HepG2 (cell line): ENCODE measurements at regions not wholly inside any gene's neighbourhood (a gene's known extent, or its start where the extent isn't known, plus 50 kb on each side); places are given as distances from the start of the nearest gene placed in this dataset.

Source experiments
- PHF5A ChIP-seq: IDR thresholded peaks from one replicate; pipeline ENCODE4 v1.6.1; 2018; ENCODE audit warnings: low read depth, missing genetic modification reagents; ENCODE audit not compliant: unreplicated experiment
- ZNF687 ChIP-seq: sonication (generic); formaldehyde crosslinking; IDR thresholded peaks from 2 replicates; pipeline ENCODE4 v1.5.1; 2020; ENCODE audit warnings: mild to moderate bottlenecking, missing genetic modification reagents, moderate library complexity
- TF ChIP-seq, protein P1 (sequence below): IDR thresholded peaks from 2 replicates; pipeline ENCODE4 v1.6.1; 2012; ENCODE audit warnings: low read depth, low read length, improper control_type of control experiment
- TF ChIP-seq, protein P2 (sequence below): sonication (generic); formaldehyde crosslinking; IDR thresholded peaks from 2 replicates; pipeline ENCODE4 v1.4.0; 2020; ENCODE audit warnings: mild to moderate bottlenecking, missing genetic modification reagents
- TF ChIP-seq, protein P3 (sequence below): sonication (generic); formaldehyde crosslinking; IDR thresholded peaks from 2 replicates; pipeline ENCODE4 v1.5.0; 2020; ENCODE audit warnings: mild to moderate bottlenecking, low read depth, missing genetic modification reagents, borderline replicate concordance
- TF ChIP-seq, protein P4 (sequence below): sonication (generic); formaldehyde crosslinking; IDR thresholded peaks from 2 replicates; pipeline ENCODE4 v1.5.0; 2020; ENCODE audit warnings: mild to moderate bottlenecking, missing genetic modification reagents

GRCh38 chr4:17170131-17170530 is 271.7 kb upstream of the LDB2 start (continued):
- TF ChIP-seq ZNF687 (no peak), PHF5A (no peak)
- TF ChIP-seq, protein P1, sequence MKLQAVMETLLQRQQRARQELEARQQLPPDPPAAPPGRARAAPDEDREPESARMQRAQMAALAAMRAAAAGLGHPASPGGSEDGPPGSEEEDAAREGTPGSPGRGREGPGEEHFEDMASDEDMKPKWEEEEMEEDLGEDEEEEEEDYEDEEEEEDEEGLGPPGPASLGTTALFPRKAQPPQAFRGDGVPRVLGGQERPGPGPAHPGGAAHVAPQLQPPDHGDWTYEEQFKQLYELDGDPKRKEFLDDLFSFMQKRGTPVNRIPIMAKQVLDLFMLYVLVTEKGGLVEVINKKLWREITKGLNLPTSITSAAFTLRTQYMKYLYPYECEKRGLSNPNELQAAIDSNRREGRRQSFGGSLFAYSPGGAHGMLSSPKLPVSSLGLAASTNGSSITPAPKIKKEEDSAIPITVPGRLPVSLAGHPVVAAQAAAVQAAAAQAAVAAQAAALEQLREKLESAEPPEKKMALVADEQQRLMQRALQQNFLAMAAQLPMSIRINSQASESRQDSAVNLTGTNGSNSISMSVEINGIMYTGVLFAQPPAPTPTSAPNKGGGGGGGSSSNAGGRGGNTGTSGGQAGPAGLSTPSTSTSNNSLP = no peak
- TF ChIP-seq, protein P2, sequence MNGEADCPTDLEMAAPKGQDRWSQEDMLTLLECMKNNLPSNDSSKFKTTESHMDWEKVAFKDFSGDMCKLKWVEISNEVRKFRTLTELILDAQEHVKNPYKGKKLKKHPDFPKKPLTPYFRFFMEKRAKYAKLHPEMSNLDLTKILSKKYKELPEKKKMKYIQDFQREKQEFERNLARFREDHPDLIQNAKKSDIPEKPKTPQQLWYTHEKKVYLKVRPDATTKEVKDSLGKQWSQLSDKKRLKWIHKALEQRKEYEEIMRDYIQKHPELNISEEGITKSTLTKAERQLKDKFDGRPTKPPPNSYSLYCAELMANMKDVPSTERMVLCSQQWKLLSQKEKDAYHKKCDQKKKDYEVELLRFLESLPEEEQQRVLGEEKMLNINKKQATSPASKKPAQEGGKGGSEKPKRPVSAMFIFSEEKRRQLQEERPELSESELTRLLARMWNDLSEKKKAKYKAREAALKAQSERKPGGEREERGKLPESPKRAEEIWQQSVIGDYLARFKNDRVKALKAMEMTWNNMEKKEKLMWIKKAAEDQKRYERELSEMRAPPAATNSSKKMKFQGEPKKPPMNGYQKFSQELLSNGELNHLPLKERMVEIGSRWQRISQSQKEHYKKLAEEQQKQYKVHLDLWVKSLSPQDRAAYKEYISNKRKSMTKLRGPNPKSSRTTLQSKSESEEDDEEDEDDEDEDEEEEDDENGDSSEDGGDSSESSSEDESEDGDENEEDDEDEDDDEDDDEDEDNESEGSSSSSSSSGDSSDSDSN (CRISPR knock-in tag) = no peak
- TF ChIP-seq, protein P3, sequence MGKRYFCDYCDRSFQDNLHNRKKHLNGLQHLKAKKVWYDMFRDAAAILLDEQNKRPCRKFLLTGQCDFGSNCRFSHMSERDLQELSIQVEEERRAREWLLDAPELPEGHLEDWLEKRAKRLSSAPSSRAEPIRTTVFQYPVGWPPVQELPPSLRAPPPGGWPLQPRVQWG = no peak
- TF ChIP-seq, protein P4, sequence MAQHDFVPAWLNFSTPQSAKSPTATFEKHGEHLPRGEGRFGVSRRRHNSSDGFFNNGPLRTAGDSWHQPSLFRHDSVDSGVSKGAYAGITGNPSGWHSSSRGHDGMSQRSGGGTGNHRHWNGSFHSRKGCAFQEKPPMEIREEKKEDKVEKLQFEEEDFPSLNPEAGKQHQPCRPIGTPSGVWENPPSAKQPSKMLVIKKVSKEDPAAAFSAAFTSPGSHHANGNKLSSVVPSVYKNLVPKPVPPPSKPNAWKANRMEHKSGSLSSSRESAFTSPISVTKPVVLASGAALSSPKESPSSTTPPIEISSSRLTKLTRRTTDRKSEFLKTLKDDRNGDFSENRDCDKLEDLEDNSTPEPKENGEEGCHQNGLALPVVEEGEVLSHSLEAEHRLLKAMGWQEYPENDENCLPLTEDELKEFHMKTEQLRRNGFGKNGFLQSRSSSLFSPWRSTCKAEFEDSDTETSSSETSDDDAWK (CRISPR knock-in tag) = no peak
- TF ChIP-seq, all 625 proteins: peak for 0
